ACC112 (cell line): ENCODE measurements at regions not wholly inside any gene's neighbourhood (a gene's known extent, or its start where the extent isn't known, plus 50 kb on each side); places are given as distances from the start of the nearest gene placed in this dataset.

Experiments used
- H2AFZ ChIP-seq: fragments of 200-600 bp; sonication (generic); one replicate; pipeline ENCODE4 v1.6.0; 2017; ENCODE audit warnings: antibody characterized with exemption, low read length; ENCODE audit not compliant: unreplicated experiment
- H3K27ac ChIP-seq: fragments of 200-600 bp; sonication (generic); 2 replicates; pipeline ENCODE4 v1.5.1; 2014; ENCODE audit warnings: low read depth, mild to moderate bottlenecking, antibody characterized with exemption, low read length, moderate library complexity
- H3K27me3 ChIP-seq: fragments of 200-600 bp; sonication (generic); 2 replicates; pipeline ENCODE4 v1.6.1; 2014; ENCODE audit warnings: mild to moderate bottlenecking, antibody characterized with exemption, low read length, moderate library complexity, mixed read lengths; ENCODE audit not compliant: insufficient read depth
- H3K36me3 ChIP-seq: fragments of 200-600 bp; sonication (generic); 2 replicates; pipeline ENCODE4 v1.6.1; 2016; ENCODE audit warnings: mild to moderate bottlenecking, antibody characterized with exemption, low read length, moderate library complexity, mixed read lengths; ENCODE audit not compliant: insufficient read depth
- H3K4me1 ChIP-seq: fragments of 200-600 bp; sonication (generic); one replicate; pipeline ENCODE4 v1.6.1; 2016; ENCODE audit warnings: low read length, mixed read lengths; ENCODE audit not compliant: insufficient read depth, unreplicated experiment, control insufficient read depth
- H3K4me3 ChIP-seq: fragments of 200-600 bp; sonication (generic); 2 replicates; pipeline ENCODE4 v1.5.1; 2014; ENCODE audit warnings: mild to moderate bottlenecking, low read depth, low read length
- H3K79me2 ChIP-seq: fragments of 200-600 bp; sonication (generic); one replicate; pipeline ENCODE4 v1.6.0; 2016; ENCODE audit warnings: low read length; ENCODE audit not compliant: control insufficient read depth, unreplicated experiment, insufficient read depth

DNA sequence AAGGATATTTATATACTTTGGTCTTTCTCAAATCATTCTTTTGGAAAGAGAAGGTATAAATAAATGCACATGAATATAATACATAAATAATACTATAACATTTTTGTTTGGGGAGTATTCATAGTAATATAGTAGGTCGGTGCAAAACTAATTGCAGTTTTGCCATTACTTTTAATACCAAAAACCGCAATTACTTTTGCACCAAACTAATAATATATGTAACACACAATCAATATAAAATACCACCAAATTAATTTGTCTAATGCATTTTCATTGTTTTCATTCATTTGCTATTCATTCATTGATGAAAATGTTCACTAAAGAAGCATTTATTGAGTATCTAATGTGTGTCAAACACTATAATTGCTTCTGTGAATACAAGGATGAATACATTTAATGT is 219.0 kb downstream of the RWDD3 start:
- Histone ChIP-seq H3K4me1 (no peaks in the 10 kb centered on the region), H3K27me3 (no peaks in the 10 kb centered on the region), H2AFZ (no peak overlapping the region), H3K79me2 (no peaks in the 10 kb centered on the region), H3K27ac (no peak overlapping the region), H3K36me3 (no peaks in the 10 kb centered on the region), H3K4me3 (no peak overlapping the region)

DNA sequence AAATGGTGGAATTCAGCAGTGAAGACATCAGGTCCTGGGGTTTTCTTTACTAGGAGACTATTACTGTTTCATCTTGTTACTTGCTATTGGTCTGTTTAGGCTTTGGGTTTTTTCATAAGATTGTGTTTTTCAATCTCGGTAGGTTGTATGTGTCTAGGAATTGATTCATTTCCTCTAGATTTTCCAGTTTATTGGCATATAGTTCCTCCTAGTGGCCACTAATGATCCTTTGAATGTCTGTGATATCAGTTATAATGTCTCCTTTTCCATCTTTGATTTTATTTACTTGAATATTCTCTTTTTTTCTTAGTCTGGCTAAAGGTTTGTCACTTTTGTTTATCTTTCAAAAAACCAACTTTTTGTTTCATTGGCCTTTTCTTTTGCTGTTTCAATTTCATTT is 233.0 kb downstream of the RWDD3 start:
- H3K27ac ChIP-seq: no peak overlapping the region
- H3K79me2 ChIP-seq: no peaks in the 10 kb centered on the region
- H2AFZ ChIP-seq: no peak overlapping the region
- H3K36me3 ChIP-seq: no peaks in the 10 kb centered on the region
- no peak overlapping the region for H3K4me3 ChIP-seq
- no peaks in the 10 kb centered on the region for H3K4me1 ChIP-seq
- H3K27me3 ChIP-seq: no peaks in the 10 kb centered on the region

DNA sequence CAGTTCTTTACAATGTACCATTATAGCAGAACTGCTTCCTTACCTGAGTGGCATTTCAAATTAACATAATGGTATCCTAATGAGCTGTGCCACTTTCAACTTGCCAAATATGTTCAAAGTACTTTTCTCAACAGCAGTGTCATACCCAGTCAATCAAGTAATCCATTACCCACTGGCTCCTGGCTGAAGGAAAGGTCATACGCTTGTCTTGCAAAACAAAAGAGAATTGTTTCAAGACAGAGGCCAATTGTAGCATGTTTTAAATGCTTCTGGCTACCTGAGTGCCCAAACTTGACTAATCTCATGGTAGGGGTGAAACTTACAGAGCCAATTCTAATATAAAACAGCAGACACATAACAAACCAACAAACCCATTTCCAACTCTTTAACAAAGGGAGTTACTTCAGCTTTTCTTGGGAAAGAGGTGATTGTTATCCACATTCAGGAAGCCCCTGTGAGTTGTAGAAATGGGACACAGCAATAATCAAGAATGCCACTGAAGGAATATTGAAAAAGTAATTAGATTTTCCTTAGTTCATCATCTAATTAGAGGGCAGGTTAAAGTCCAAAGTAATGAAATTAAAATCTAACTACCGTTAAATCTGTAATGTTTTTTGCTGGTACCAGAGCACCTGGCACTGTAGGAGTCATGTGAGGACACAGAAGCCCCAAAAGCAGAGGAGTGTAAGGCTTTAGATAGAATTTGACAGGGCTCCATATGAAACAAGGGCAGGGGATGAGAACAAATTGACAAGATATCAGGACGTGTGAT is 241.9 kb downstream of the RWDD3 start:
- Histone ChIP-seq H3K27ac (no peak overlapping the region), H3K4me3 (no peak overlapping the region), H3K27me3 (no peaks in the 10 kb centered on the region), H3K4me1 (no peaks in the 10 kb centered on the region), H3K79me2 (no peaks in the 10 kb centered on the region), H3K36me3 (no peaks in the 10 kb centered on the region), H2AFZ (no peak overlapping the region)

DNA sequence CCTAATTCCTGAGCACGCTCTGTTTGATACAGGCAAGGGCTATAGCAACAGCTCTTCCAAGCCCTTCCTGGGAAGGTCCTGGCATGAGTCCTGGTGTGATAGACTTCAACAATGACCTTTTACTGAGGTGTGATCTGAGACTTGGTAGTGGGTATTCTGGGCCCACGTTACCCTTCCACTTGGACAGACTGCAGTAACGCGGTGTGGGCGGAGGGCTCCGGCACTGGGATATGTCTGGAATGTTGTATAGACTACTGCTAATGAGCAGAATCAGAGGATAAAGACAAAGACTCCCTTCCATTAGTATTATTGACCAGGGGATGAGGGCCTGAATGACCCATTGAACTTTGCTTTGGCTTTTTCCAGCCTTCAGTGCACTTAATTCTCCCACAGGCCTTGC is 262.3 kb downstream of the RWDD3 start:
- Histone ChIP-seq H3K4me3 (no peak overlapping the region), H2AFZ (no peak overlapping the region), H3K36me3 (no peaks in the 10 kb centered on the region), H3K27me3 (no peaks in the 10 kb centered on the region), H3K79me2 (no peaks in the 10 kb centered on the region), H3K27ac (no peak overlapping the region), H3K4me1 (no peaks in the 10 kb centered on the region)

DNA sequence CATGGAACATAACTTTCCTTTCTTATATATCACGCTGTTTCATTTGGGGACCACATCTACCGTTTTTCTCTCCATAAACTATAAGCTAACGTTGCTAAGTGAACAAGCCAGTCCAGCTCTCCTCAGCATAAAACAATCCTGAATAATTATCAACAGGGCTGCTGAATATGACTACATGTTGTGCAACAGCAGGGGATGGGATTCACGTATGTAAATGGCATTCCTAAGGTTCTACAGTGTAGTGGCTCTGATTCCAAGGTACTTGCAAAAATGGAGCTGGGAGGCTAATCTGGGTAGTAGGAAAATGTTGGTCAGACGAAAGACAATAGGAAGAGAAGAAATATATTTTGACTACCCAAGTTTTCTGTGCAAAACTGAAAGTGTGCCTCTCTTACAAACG is 262.8 kb downstream of the RWDD3 start:
- no peaks in the 10 kb centered on the region for H3K4me1 ChIP-seq
- no peaks in the 10 kb centered on the region for H3K79me2 ChIP-seq
- no peak overlapping the region for H3K4me3 ChIP-seq
- H3K27me3 ChIP-seq: no peaks in the 10 kb centered on the region
- H2AFZ ChIP-seq: no peak overlapping the region
- no peak overlapping the region for H3K27ac ChIP-seq
- no peaks in the 10 kb centered on the region for H3K36me3 ChIP-seq

DNA sequence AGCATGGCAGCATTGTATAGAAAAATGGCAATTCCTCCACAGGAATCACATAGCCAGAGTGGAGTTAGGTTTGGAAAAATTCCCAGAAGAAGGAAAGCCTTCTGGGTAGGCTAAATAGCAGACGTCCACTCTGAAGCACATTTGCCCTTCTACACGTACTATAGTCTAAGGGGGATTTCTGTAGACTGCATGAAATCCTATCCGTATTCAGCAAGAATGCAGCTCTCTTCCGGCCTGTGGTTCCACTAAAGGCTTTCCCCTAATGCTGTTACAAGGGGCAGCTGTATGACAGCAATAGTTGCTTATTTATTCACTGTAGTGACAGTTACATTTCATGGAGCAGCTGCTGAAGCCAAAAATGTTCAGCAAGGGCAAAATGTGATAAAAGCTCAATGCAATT is 263.6 kb downstream of the RWDD3 start:
- Histone ChIP-seq H3K27ac (no peak overlapping the region), H3K4me1 (no peaks in the 10 kb centered on the region), H3K4me3 (no peak overlapping the region), H3K27me3 (no peaks in the 10 kb centered on the region), H3K36me3 (no peaks in the 10 kb centered on the region; the same call in 1 of the 2 replicates), H3K79me2 (no peaks in the 10 kb centered on the region), H2AFZ (no peak overlapping the region)

DNA sequence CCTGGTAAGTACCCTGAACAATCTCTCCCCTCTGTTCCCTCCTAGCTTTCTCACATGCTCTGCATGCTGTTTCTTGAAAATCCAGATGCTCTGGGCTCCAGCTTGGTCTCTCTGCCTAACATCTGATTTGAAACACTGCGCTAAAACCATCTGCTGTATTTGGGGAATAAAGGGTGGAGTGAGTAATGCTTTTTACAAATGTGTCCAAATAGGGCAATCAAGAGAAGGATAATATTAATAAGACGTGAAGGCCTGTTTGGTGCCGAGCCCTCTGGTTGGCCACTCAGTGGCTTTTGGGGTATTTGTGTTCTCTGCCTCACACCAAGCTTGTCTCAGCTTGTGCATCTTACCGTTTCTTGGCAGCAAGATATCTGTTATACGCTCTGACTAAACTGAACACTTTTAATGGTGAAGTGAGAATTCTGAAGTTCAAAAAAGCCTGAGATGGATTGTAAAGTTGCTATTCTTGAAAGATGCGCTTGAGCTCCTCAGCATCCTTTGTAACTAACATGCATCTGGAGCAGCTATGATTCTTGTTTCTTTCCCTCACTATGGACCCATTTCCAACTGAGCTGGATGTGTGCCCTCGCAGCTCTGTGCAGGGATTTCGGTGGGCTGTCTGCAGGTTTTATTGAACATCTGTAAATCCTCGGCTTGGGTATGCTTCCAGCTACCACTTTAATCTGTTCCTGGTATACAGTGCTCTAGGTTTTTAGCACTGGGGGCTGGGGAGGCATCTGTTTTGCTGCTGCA is 269.4 kb downstream of the RWDD3 start:
- H3K4me1 ChIP-seq: no peaks in the 10 kb centered on the region
- no peaks in the 10 kb centered on the region for H3K27me3 ChIP-seq
- no peak overlapping the region for H3K4me3 ChIP-seq
- H3K79me2 ChIP-seq: no peaks in the 10 kb centered on the region
- no peak overlapping the region for H3K27ac ChIP-seq
- H2AFZ ChIP-seq: no peak overlapping the region
- H3K36me3 ChIP-seq: no peaks in the 10 kb centered on the region; the same call in 1 of the 2 replicates

DNA sequence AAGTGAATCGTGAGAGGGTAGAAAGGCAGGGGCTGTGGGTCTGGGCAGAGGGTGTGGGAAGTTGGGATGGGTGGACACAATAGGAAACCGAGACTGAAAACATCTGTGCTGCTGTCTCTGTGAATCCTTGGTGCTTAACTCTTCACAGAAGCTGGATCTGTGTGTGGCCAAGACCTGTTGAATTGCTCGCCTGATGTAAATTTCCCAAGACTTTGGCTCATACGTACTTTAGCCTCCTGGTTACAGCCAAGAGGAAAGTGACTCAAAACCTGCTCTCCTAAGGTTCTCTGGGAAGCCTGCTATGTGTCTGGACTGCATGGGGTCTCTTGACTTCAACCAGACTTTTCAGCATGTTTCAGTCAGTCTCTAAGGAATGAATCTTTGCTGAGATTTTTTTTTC is 270.3 kb downstream of the RWDD3 start:
- Histone ChIP-seq H3K27me3 (no peaks in the 10 kb centered on the region), H3K27ac (no peak overlapping the region), H3K36me3 (no peaks in the 10 kb centered on the region; the same call in 1 of the 2 replicates), H3K4me3 (no peak overlapping the region), H3K79me2 (no peaks in the 10 kb centered on the region), H2AFZ (no peak overlapping the region), H3K4me1 (no peaks in the 10 kb centered on the region)

DNA sequence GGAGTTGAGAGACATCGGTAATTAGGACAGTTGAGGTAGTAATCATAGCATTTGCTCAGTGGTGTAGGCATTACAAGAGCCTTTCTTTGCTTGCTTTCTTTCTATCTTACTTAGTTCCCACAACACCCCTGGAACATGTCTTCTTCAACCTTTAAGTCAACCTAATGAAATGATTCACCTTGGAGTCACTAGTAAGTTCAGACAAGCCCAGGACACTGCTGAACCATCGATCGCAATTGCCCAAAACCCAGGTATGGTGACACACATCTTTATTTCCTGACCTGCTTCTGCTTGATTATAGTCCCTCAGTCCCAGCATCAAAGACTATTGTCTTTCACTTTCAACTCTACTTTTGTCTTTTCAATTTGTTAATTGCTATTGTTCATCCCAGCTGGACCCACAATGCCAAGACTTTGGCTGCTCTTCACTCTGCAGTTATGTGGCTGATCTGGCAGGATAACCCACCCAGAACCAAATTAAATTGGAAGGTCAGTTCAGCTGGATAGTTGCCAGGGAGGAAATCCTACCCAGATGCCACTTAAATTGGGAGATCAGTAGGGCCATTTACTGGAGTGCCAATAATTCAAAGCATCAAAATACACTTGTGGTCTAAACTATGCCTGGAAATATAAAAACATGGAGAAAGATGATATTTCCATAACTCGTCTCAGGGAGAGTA is 272.9 kb downstream of the RWDD3 start:
- Histone ChIP-seq H3K27me3 (no peaks in the 10 kb centered on the region), H2AFZ (no peak overlapping the region), H3K79me2 (no peaks in the 10 kb centered on the region), H3K4me3 (no peak overlapping the region), H3K4me1 (no peaks in the 10 kb centered on the region), H3K27ac (no peak overlapping the region), H3K36me3 (no peaks in the 10 kb centered on the region; the same call in 1 of the 2 replicates)

DNA sequence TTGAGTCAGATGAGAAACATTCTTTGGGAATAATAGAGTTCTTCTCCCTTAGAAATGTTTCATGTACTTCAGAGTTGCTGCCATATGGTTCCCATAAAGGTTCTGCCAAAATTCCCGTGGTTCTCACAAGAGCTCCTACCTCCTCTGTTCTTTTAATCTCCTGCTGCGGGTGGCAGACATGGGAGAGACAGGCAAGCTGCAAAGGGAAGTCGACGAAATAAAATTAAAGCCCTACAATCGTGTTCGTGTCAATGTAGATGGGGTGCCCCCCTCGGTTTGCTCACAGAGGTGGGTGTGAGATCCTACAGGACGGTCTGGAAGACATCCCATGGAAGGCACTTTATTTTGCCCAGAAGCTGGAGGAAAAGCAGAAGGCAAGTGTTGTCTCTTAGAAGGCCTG is 276.0 kb downstream of the RWDD3 start:
- H3K79me2 ChIP-seq: no peaks in the 10 kb centered on the region
- no peak overlapping the region for H2AFZ ChIP-seq

More for the DNA sequence above, 276.0 kb downstream of the RWDD3 start:
- no peaks in the 10 kb centered on the region for H3K36me3 ChIP-seq
- H3K4me1 ChIP-seq: no peaks in the 10 kb centered on the region
- H3K27me3 ChIP-seq: no peaks in the 10 kb centered on the region
- H3K4me3 ChIP-seq: no peak overlapping the region
- H3K27ac ChIP-seq: no peak overlapping the region
